CD14-positive monocyte (primary cell): ENCODE measurements at regions not wholly inside any gene's neighbourhood (a gene's known extent, or its start where the extent isn't known, plus 50 kb on each side); places are given as distances from the start of the nearest gene placed in this dataset.

Source experiments
- DNase-seq, 3 donors: peaks; one replicate each; pipeline ENCODE4 v3.0.0-alpha.2; 2011 to 2022
- H2AFZ ChIP-seq: 2 replicates; pipeline ENCODE4 v1.6.0; 2012; ENCODE audit warnings: mild to moderate bottlenecking, low read depth, low read length, inconsistent platforms; ENCODE audit not compliant: insufficient read depth, poor library complexity, severe bottlenecking
- H3K27ac ChIP-seq, 2 donors: 1 replicate in 1 of 2; 2 replicates in 1 of 2; pipeline ENCODE4 v1.5.1; 2012 to 2013; ENCODE audit warnings: low read length in 2 of 2, control low read depth in 1 of 2, inconsistent platforms in 1 of 2, low read depth in 1 of 2, mild to moderate bottlenecking in 1 of 2
- H3K27me3 ChIP-seq, 2 donors: one replicate each; pipeline versions ENCODE4 v1.6.0 to v1.6.1; 2011 to 2013; ENCODE audit warnings: low read length in 2 of 2; ENCODE audit not compliant: control insufficient read depth in 2 of 2, insufficient read depth in 2 of 2
- H3K36me3 ChIP-seq, 2 donors: replicated peaks in 1 of 2; 1 replicate in 1 of 2; 2 replicates in 1 of 2; pipeline versions ENCODE4 v1.5.1 to v1.6.1; 2012 to 2013; ENCODE audit warnings: low read length in 2 of 2, control low read depth in 1 of 2, inconsistent platforms in 1 of 2, mild to moderate bottlenecking in 1 of 2; ENCODE audit not compliant: insufficient read depth in 2 of 2, control insufficient read depth in 1 of 2
- H3K4me1 ChIP-seq, 2 donors: 1 replicate in 1 of 2; 2 replicates in 1 of 2; pipeline versions ENCODE4 v1.5.1 to v1.6.1; 2012 to 2013; ENCODE audit warnings: low read length in 2 of 2, control low read depth in 1 of 2, inconsistent platforms in 1 of 2, mild to moderate bottlenecking in 1 of 2, moderate library complexity in 1 of 2; ENCODE audit not compliant: insufficient read depth in 2 of 2, control insufficient read depth in 1 of 2
- H3K4me2 ChIP-seq: replicated peaks from 2 replicates; pipeline ENCODE3; 2012; ENCODE audit warnings: low read length, moderate library complexity, mild to moderate bottlenecking; ENCODE audit not compliant: poor library complexity, severe bottlenecking; ENCODE audit errors: extremely low read depth
- H3K4me3 ChIP-seq, 3 experiments: fragments of 200-600 bp in 1 of 3; sonication (generic) in 1 of 3; replicated peaks in 1 of 3; 1 replicate in 2 of 3; 2 replicates in 1 of 3; pipeline ENCODE4 v1.5.1; 2011 to 2013; ENCODE audit warnings: low read length in 3 of 3, mild to moderate bottlenecking in 3 of 3, control low read depth in 2 of 3, low read depth in 2 of 3, inconsistent platforms in 1 of 3, moderate library complexity in 1 of 3
- H3K79me2 ChIP-seq: 2 replicates; pipeline ENCODE4 v1.6.0; 2012; ENCODE audit warnings: mild to moderate bottlenecking, control low read depth, inconsistent platforms, low read length, moderate library complexity; ENCODE audit not compliant: insufficient read depth
- H3K9ac ChIP-seq: 2 replicates; pipeline ENCODE4 v1.6.0; 2017; ENCODE audit warnings: low read length, mild to moderate bottlenecking; ENCODE audit not compliant: insufficient read depth, poor library complexity, severe bottlenecking
- H3K9me3 ChIP-seq, 2 donors: replicated peaks in 1 of 2; 1 replicate in 1 of 2; 2 replicates in 1 of 2; pipeline versions ENCODE4 v1.5.1 to v1.6.1; 2012 to 2013; ENCODE audit warnings: low read length in 2 of 2, control low read depth in 1 of 2; ENCODE audit not compliant: control insufficient read depth in 1 of 2, insufficient read depth in 1 of 2
- H4K20me1 ChIP-seq: 2 replicates; pipeline ENCODE4 v1.6.0; 2012; ENCODE audit warnings: mild to moderate bottlenecking, low read length, control low read depth, moderate library complexity; ENCODE audit not compliant: insufficient read depth
- H3K27ac Mint-ChIP-seq, 7 donors: one replicate each; pipeline ENCODE4 v1.8.0; 2020; ENCODE audit warnings: mild to moderate bottlenecking in 7 of 7, mixed read lengths in 7 of 7, moderate library complexity in 6 of 7, inconsistent platforms in 2 of 7
- H3K27me3 Mint-ChIP-seq, 3 donors: one replicate each; pipeline ENCODE4 v1.8.0; 2021 to 2022; ENCODE audit warnings: low read depth in 3 of 3, mild to moderate bottlenecking in 3 of 3, mixed read lengths in 3 of 3, moderate library complexity in 3 of 3, inconsistent platforms in 1 of 3
- H3K36me3 Mint-ChIP-seq, 2 donors: one replicate each; pipeline ENCODE4 v1.8.0; 2020; ENCODE audit warnings: mixed read lengths in 2 of 2, inconsistent platforms in 1 of 2, mild to moderate bottlenecking in 1 of 2
- H3K4me1 Mint-ChIP-seq: one replicate; pipeline ENCODE4 v1.8.0; 2020; ENCODE audit warnings: mild to moderate bottlenecking, mixed read lengths
- H3K4me3 Mint-ChIP-seq, 2 donors: one replicate each; pipeline ENCODE4 v1.8.0; 2020; ENCODE audit warnings: mild to moderate bottlenecking in 2 of 2, mixed read lengths in 2 of 2, moderate library complexity in 1 of 2
- H3K9me3 Mint-ChIP-seq, 7 donors: one replicate each; pipeline ENCODE4 v1.8.0; 2020 to 2022; ENCODE audit warnings: mixed read lengths in 7 of 7, mild to moderate bottlenecking in 6 of 7, moderate library complexity in 6 of 7, inconsistent platforms in 2 of 7
- WGBS: methylation state at CpG from one replicate; pipeline ENCODE4 v1.1.5; 2013; ENCODE audit warnings: missing lambda C conversion rate; ENCODE audit not compliant: insufficient coverage; 5-methylcytosine and 5-hydroxymethylcytosine counted together
- intact Hi-C, 2 donors: fragments of 100-400 bp; cut with micrococcal nuclease; formaldehyde crosslinking; loops; one replicate each; pipeline versions ENCODE4 v1.15.0 to v1.15.1; 2023
- TF ChIP-seq, protein P1 (sequence below): fragments of 200-600 bp; IDR thresholded peaks from one replicate; pipeline ENCODE4 v1.8.0; 2022; ENCODE audit warnings: antibody characterized with exemption, mild to moderate bottlenecking

DNA sequence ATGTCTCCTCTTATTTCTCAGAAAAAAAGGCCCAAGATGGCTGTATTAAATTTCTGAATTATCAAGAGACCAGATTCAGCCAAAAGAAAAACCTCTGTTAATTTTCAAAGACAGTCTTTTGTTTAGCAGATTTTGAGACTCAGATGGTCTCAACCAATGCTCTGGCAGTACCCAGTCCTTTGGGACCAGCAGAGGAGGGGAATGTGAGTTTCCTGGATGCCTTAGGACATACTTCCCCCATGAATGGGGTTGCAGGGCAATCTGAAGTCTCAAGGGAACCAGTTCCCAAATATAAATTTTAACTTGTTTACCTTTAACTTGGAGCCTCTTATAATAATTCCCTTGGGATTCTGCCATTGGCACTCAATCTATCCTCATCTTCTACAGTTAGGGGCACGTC is 107.8 kb upstream of the ZNF521 start:
- Histone ChIP-seq H3K4me3 (no peak overlapping the region), H3K79me2 (no peaks in the 10 kb centered on the region), H3K9me3 (no peaks in the 10 kb centered on the region), H4K20me1 (no peaks in the 10 kb centered on the region), H2AFZ (no peak overlapping the region), H3K4me2 (no peak overlapping the region), H3K27ac (no peak overlapping the region), H3K4me1 (no peaks in the 10 kb centered on the region), H3K36me3 (no peaks in the 10 kb centered on the region), H3K27me3 (no peaks in the 10 kb centered on the region), H3K9ac (no peak overlapping the region)
- TF ChIP-seq, protein P1, sequence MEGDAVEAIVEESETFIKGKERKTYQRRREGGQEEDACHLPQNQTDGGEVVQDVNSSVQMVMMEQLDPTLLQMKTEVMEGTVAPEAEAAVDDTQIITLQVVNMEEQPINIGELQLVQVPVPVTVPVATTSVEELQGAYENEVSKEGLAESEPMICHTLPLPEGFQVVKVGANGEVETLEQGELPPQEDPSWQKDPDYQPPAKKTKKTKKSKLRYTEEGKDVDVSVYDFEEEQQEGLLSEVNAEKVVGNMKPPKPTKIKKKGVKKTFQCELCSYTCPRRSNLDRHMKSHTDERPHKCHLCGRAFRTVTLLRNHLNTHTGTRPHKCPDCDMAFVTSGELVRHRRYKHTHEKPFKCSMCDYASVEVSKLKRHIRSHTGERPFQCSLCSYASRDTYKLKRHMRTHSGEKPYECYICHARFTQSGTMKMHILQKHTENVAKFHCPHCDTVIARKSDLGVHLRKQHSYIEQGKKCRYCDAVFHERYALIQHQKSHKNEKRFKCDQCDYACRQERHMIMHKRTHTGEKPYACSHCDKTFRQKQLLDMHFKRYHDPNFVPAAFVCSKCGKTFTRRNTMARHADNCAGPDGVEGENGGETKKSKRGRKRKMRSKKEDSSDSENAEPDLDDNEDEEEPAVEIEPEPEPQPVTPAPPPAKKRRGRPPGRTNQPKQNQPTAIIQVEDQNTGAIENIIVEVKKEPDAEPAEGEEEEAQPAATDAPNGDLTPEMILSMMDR: no peak
- no peaks in the 10 kb centered on the region for H3K36me3 Mint-ChIP-seq
- peaks cover 0 to 5% (median 0%) of the 10 kb centered on the region in 3 donors for H3K27me3 Mint-ChIP-seq
- H3K4me3 Mint-ChIP-seq: no peak overlapping the region
- no peaks in the 10 kb centered on the region for H3K4me1 Mint-ChIP-seq
- intact Hi-C loops: no loop called here
- 71% methylated on average over 1 of the region's 1 CpG for WGBS
- H3K27ac Mint-ChIP-seq: no peak overlapping the region
- no peak for DNase-seq
- H3K9me3 Mint-ChIP-seq: peaks cover 0 to 8% (median 2%) of the 10 kb centered on the region in 7 donors

DNA sequence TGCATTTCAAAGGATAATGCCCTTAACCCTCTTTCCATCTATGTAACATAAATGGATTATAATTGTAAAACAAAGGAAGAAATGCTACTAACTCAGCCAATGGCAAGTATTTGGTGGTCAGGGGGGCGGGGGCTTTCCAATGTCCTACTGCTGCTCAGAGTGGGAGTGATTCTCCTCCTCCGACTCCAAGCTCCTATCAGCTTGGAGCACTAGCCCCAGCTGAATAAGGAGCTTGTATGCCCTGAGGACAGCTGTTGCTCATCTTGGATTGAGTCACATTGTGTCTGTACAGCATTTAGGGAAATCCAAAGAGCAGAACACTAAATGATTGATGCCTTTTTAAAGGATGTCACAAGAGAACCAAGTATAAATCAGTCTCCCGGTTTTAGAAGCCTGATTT is 105.6 kb upstream of the ZNF521 start:
- Mint-ChIP-seq H3K4me3 (no peak overlapping the region), H3K4me1 (no peaks in the 10 kb centered on the region), H3K27ac (no peak overlapping the region), H3K36me3 (no peaks in the 10 kb centered on the region), H3K9me3 (peaks cover 0 to 8% (median 2%) of the 10 kb centered on the region in 7 donors), H3K27me3 (peaks cover 0 to 5% (median 0%) of the 10 kb centered on the region in 3 donors)
- H4K20me1 ChIP-seq: no peaks in the 10 kb centered on the region
- no peaks in the 10 kb centered on the region for H3K79me2 ChIP-seq
- H3K4me2 ChIP-seq: no peak overlapping the region
- intact Hi-C loops: no loop called here
- no peak overlapping the region for H3K4me3 ChIP-seq
- H3K9me3 ChIP-seq: no peaks in the 10 kb centered on the region
- WGBS: 86% methylated on average over 1 of the region's 3 CpGs
- no peak for DNase-seq
- H3K27me3 ChIP-seq: no peaks in the 10 kb centered on the region
- no peaks in the 10 kb centered on the region for H3K36me3 ChIP-seq
- H3K4me1 ChIP-seq: no peaks in the 10 kb centered on the region
- no peak overlapping the region for H3K27ac ChIP-seq
- no peak overlapping the region for H2AFZ ChIP-seq
- TF ChIP-seq, protein P1: no peak
- H3K9ac ChIP-seq: no peak overlapping the region
